Non-pigmented ciliary epithelial cell (primary cell): ENCODE measurements at regions not wholly inside any gene's neighbourhood (a gene's known extent, or its start where the extent isn't known, plus 50 kb on each side); places are given as distances from the start of the nearest gene placed in this dataset.
"Not testable (repeated sequence)": the region's sequence is repeated elsewhere in the genome, so short reads cannot be mapped to it uniquely, and the experiment has no call there.

Source experiments
- DNase-seq: peaks from one replicate; pipeline ENCODE4 v3.0.0-alpha.2; 2010; ENCODE audit warnings: low read depth

DNA sequence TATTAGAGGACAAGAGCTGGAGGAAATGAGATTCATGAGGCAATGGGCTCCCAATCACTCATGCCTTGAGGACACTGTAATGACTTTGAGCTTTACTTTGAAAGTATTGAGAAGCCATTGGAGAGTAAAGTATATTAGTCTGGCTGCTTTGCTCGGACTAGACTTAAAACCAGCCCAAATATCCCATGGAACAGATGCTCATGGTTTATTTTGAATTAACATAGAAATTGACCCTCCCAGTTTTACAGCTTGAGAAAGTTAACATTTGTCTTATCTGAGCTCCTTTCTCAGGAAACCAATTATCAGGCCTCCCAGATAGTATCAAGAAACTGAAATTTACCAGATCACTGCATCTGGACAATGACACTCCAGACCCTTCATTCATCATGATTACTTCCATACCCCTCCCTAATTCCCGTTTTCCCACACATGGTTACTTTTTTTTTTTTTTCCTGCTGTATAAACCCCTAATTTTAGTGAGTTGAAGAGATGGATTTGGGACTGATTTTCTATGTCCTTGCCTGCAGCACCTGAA, 270.8 kb upstream of the SMIM30 start:
- DNase-seq: no peak

DNA sequence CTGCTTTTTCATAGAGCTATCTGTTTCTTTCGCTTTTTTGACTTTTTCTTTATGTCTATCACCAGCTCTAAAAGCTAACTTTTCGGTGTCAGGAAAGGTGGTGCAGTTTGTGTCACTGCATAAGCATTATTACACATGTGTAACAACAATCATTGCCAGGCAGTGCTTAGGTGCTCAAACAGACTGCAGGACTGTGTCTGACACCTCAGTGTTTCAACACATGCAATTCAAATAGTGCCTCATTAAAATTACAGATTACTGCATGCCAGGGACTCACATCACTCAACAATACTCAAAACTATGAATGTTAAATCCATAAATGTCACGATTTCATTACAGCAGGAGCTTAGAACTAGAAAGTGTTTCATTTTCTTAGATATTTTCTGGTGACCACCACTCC, 265.3 kb upstream of the SMIM30 start:
- DNase-seq: no peak

DNA sequence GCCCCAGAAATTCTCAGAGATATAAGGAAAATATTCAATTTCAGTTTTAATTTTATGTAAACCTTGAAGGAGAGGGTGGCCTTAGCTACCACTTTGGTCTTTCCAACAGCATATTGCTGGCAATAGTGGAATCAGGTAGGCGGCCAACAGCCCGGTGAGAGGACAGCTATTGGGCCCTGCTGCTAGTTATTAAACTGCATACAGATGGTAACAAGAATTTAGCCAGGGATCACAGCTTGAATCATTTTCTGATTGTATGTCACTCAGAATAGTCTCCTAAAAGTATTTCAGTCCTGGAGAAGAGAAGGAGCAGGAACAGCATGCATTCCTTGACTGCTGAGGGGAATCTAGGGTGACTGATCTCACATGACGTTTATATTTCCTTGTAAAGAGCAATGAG, 261.4 kb upstream of the SMIM30 start:
- no peak for DNase-seq

DNA sequence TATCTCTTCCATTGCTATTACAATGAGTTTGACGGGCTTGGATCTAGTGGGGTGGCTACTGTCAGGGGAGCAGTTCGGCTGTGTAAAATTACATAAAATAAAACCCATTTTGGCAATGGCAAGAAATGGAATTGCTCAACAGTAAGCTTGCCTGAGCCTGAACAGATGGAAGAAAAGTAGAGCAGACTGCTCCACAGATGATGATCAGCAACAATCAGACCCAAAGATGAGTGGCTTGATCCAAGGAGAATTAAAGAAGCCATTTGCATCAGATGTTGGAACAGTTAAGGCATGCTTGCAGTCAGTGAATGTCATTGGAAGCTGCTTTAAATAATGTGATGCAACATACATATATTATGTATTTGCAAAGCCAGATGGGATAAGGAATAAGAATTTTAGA, 256.6 kb upstream of the SMIM30 start:
- DNase-seq: no peak

DNA sequence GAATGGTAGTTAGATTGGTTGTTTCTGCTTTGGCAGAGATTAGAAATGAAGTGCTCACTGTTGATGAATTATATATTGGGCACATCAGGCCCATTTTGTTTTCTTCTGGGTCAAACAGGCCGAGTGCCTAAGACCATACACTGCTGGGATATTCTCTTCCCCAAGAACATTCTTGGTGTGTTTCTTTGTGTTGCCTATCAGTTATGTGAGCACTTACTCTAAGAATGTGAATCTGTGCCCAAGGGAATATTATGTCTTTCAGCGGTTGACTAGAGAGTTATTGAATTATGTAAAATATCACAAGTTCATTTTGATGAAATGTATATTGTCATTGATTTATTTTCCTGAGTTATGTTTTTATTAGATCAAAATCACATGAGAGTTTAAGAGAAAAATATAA, 255.5 kb upstream of the SMIM30 start:
- DNase-seq: no peak

DNA sequence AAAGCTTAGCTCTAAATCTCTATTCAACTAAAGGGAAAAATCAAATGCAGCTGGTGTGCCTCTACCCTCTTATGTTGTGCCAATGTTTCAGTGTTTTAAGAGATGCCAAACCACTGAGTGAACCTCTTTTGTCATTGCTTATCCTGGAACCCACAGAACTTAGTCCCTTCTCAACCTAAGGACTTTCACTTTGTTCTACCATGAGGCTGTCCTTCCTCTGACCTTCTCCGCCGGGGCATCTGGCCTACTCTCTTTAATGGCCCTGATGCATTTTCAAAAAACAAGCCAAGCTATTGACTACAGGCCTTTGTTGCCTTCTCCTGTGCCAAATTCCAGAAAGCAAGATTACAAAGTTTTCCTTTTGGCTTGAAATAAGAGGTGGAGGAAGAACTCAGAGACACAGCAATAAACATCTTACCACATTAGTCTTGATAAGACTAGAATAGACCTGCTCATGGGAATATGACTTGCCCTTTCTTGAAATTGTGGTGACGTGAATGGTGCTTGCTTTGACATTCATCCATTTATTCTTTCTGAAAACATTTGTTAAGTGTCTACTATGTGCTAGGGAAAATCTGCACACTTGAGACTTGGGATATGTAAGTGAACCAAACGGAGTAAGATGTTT, 253.2 kb upstream of the SMIM30 start:
- no peak for DNase-seq

DNA sequence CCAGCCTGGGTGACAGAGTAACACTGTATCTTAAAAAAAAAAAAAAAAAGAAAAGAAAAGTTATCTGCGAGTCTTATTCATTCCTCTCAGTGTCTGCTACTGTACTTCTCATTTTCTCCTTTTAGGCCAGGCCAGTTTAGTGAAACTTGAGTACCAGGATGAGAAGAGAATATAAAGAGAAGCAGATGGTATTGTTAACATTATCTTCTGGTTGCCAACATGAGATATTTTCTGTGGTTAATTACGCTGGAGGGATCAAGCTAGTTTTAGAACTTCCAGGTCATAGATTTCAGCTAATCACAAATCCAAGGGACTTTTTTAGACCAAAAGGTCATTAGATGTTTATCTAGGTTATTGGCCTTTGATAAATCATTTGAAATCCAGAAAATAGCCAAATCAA, 252.6 kb upstream of the SMIM30 start:
- DNase-seq: no peak

DNA sequence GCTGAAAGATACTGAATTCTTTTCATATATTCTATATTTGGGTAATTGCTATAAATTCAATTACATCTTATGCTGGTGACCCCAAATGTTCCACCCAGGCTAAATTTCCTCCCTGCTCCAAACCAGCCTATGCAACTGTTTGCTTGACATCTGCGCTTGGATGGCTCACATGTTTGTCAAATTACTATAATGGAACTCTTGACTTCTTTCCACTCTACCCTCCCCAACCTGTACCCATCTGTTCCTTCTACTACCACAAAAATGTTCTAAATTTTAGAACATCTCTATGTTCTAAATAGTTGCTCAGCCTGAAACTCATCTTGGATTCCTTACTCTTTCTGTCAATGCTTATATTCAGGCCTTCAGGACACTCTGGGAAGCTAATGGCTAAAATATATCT, 249.9 kb upstream of the SMIM30 start:
- DNase-seq: no peak

DNA sequence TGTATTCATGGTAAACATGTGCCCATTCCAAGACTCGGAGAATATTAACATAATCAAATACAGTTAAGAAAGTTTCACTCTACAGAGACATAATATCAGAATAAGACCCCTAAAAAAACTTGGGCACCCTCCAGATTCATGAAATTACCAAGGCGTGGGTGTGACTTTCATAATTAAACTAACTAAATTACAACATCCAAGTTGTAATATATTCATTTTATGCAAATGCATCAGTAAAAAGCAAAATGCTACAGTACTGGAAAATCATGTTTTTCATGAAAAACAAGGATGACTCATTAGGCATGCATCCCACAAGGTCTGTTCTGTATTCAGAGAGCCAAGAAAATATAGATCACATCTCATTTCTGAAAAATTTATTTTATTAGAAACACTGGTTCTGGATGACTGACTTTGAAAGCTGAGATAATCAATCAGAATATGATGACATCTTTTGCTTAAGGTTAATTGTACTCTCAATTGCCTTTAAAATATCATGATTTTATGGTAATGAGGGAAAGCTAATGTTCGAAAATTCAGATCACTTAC, 248.8 kb upstream of the SMIM30 start:
- no peak for DNase-seq

DNA sequence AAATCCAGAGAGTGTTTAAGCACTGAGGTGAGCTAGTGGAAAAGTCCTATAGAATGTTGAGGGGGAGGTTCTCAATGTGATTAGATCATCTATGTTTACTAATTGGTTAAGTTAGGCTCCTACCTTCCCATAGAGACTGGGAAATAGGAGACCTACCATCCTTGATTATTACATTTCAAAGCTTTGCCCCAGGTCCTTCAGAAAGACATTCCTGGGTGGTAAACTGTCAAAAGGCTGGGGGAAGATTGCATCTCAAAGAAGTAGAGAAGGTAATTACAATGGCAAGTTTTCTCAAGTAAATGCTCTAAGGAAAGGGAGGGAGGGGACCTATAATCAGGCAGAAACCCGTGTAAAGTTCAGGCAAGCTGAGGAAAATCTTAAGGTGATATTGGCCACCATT, 247.8 kb upstream of the SMIM30 start:
- no peak for DNase-seq

DNA sequence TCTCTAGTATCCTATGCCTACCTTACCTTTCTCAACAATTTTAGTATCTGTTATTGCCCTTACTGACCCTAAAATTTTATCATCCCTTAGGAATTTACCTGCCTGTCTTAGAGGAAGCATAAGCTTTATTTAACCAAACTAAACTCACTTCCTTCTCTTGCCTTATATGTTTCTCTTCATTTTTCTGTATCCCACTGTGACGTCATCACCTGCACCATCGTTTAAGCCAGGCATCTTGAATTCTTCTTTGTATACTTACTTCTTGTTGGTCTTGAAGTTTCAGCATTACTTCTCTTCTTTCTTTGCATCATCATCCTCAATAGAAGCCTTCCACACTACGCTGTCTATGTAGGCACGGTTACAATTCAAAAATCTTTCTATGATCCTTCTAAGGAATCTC, 231.0 kb upstream of the SMIM30 start:
- DNase-seq: no peak

DNA sequence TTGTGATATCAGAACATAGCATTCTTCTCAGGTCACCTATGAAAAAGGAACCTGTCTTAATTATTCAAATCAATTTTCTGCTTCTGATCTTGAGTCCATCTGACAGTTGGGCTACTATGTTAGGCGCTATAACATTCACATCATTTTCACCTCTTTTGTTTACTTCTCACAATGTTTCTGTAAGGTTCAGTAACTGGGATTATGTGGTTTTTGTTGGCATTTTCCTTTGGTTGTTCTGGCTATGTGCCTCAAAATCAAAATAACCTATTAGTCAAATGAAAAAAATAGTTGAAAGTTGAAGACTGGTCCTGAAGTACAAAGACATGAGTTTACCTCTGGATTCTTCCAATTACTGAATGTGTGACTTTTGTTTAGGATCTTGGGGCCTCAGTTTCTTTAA, 221.3 kb upstream of the SMIM30 start:
- DNase-seq: no peak

DNA sequence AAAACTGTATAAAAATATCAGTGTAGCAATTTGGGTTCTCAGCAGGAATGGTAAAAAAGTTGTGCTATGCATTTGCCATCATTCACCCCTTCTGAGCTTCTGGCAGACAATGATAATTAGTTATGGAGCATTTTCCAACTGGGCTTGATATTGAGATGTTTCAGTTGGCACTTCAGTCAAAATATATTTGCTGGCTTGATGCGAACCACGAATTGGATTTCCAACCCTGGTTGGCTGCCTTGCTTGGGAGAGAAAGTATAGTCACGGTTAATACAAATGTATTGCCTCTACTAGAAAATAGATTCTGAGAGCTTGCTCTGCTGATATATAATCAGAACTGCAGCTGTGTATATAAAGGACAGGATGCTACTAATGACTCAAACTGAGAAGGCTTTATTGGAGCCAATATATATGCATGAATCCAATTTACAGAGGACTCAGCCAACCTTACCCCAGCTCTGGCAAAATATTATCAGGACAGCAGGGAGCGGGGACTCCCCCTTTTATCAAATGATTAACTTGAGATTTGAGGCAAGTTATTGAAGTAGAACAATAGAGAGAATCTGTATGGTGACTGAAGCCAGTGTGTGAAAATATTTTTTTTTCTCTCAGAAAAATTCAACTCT, 219.8 kb upstream of the SMIM30 start:
- no peak for DNase-seq

DNA sequence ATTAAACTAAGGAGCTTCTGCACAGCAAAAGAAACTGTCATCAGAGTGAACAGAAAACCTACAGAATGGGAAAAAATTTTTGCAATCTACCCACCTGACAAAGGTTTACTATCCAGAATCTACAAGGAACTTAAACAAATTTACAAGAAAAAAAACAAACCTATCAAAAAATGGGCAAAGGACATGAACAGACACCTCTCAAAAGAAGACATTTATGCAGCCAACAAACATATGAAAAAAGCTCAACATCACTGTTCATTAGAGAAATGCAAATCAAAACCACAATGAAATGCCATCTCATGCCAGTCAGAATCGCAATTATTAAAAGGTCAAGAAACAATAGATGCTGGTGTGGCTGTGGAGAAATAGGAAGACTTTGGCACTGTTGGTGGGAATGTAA, 218.5 kb upstream of the SMIM30 start:
- not testable (repeated sequence) for DNase-seq

DNA sequence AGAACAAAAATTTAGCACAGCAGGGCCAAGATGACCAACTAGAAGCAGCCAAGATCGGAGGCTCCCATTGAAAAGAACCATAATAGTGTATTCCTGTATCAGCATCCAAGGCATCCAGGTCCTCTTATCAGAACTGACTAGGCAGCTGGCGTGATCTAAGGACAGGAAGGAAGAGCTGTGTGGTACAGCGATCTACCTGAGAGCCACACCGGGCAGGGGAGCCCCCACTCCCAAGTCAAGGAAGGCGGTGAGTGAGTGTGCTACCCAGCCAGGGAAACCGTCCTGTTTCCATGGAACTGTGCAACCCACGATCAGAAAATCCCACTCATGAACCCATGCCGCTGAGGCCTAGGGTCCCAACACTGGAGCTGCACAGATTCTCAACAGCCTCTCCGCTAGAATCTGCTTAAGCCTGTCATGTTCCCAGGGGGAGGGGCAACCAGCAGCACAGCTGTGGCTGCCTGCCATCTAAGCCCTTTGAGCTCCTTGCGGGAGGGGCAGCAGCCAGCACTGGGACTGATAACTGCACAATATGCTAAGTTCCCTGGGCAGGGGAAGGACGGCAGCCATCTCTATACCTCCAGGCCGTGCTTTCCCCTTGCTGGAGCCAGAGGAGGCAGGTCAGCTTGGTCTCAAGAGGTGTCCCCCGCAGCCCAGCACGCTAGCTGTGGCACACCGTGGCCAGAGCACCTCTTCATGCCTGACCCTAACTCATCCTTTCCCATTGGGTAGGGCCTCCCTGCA, 213.0 kb upstream of the SMIM30 start:
- DNase-seq: no peak

DNA sequence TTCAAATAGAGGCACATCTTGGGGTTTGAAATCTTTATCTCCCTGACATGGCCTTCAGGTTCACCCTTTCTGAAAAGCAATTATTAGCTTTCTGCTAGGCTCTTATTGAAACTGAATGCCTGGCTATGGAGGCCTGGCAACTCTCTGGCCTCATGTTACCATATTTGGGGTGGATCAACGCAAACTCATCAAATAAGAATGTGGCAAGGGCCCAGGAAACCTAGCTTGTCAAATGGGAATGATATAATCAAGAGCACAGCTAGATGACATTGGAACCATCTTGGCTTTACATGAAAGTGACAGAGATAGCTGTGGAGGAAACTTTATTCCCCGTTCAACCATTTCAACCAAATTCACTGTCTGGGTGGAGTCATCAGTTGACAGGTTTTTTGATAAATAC, 202.8 kb upstream of the SMIM30 start:
- no peak for DNase-seq

DNA sequence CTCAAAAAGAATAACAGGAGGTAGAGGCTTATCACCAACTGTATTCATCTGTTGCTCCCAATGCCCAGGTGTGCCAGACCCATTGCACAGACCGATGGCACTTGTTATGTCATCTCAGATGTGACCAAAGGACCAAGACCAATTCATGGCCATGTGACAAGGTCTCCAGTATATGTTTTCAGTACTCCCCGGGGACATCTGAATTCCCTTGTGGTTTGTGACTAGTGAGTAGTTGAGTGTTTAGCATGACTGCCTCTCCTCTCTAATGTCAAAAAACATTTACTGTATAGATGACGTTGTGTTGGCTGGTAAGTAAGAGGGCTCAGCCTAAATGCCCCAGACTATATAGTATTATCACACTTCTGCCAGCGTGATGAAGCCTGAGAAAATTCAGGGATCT, 202.1 kb upstream of the SMIM30 start:
- no peak for DNase-seq

DNA sequence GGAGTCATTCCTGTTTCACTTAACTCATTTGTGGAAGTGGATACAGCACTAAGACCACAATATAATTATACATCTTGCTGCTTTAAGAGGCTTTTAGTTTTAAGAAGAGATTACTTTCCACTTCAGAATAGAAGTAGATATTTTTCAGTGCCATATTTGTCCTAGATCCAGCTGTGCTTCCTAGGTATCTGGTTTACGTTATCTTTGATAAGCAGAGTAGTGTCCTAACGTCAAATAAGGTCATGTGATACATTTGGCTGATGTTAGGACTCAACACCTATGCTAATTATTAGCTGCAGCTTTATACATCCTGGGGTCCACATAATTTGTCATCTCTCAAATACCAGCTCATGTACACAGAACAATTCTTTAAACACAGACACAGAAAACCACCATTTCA, 196.2 kb upstream of the SMIM30 start:
- no peak for DNase-seq

DNA sequence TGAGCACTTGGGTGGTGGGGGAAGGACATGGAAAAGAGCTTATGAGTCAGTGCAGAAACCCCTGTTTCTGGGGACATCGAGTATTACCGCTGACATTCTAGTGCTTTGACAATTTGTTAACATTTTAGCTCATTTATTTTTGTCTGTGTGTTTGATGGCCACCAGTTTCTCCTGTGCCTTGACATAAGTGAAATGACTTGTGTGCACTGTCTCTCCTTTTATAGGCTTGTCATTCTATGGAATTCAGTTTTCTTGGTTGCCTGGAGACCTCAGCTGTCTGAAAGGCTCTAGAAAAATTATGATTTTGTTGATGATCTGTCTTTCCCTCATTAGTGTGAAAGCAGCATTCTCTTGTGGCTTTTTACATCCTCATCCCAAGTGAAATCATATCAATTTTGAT, 190.0 kb upstream of the SMIM30 start:
- DNase-seq: no peak

DNA sequence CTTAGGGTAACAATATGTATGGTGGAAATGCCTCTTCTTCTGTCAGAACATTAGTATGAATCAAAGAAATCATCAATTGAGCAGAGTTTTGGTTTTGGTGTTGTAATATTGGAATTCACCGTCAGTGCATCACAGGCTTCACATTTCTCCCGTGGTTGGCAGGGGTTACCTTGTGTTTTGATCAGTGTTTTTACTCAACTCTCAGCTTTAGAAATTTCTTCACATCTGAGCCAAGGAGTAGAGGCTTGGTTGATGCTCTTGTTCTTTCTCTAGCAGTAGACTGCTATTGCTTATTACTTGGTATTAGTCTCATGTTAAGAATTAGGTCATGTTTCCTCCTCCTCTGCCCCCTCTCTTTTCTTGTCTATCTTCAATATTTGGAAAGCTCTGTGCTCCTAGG, 188.8 kb upstream of the SMIM30 start:
- no peak for DNase-seq

DNA sequence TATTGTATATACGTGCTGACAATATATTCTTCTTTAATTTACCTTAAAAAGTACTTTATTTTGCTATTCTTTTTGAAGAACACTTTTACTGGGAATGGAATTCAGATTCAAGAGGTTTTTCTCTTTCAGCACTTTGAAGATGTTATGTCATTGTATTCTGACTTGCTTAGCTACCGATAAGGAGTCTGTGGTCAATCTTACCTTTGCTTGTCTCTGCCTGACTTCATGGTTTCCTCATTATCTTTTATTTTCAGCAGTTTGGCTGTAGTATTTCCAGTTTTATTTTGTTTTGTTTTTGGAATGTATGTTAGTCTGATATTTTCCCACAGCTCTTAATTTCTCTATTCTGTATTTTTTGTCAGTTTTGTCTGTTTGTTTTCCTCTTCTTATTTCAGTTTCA, 187.9 kb upstream of the SMIM30 start:
- no peak for DNase-seq

DNA sequence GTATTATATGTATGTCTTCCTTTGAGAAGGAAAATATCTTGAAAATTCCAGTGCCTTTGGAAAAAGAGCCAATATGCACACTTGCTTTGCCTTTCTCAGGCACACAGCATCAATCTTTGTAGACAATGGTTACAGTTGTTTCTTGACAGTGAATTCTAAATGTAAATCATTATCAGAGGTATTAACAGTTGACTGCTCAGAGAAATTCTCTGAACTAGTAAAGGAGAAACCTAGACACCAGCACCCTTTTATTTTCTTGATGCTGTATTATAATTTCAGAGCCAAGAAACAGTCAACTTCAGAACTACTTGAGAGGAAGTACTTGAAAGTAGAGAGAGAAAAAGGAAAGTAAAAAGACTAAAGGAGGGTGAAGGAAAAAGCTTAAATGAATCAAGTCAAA, 185.8 kb upstream of the SMIM30 start:
- DNase-seq: no peak

DNA sequence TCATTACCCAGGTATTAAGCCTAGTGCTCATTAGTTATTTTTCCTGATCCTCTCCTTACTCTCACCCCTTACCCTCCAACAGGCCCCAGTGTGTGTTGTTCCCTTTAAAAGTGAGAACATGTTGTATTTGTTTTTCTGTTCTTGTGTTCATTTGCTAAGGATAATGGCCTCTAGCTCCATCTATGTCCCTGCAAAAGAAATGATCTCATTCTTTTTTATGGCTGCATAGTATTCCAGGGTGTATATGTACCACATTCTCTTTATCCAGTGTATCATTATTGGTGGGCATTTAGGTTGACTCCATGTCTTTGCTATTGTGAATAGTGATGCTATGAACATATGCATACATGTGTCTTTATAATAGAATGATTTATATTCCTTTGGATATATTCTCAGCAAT, 185.0 kb upstream of the SMIM30 start:
- not testable (repeated sequence) for DNase-seq
